ENCODE measurements at regions not wholly inside any gene's neighbourhood (a gene's known extent, or its start where the extent isn't known, plus 50 kb on each side); places are given as distances from the start of the nearest gene placed in this dataset.

- Histone ChIP-seq H3K9me2 (ENCODE audit: insufficient read depth) (no peaks in the 10 kb centered on the region), H3K27ac (ENCODE audit: low read depth, low read length) (no peak overlapping the region), H3K79me2 (ENCODE audit: insufficient read depth, low read length) (no peaks in the 10 kb centered on the region), H3K4me1 (ENCODE audit: control insufficient read depth in 1 of 2, insufficient read depth in 2 of 2, low read length in 2 of 2) (no peaks in the 10 kb centered on the region), H3K4me2 (ENCODE audit: low read length) (no peak overlapping the region), H2AFZ (ENCODE audit: low read depth, low read length, poor library complexity, severe bottlenecking) (no peak overlapping the region), H3K27me3 (ENCODE audit: insufficient read depth, low read length) (no peaks in the 10 kb centered on the region), H3K36me3 (ENCODE audit: control insufficient read depth in 1 of 2, insufficient read depth in 2 of 2, low read length in 2 of 2) (no peaks in the 10 kb centered on the region), H4K20me1 (ENCODE audit: insufficient read depth) (no peaks in the 10 kb centered on the region), H3K9ac (ENCODE audit: low read length) (no peak overlapping the region), H3K4me3 (replicated peaks in 1 of 2; ENCODE audit: low read depth in 1 of 2, low read length in 2 of 2) (no peak overlapping the region), H3K9me3 (ENCODE audit: control insufficient read depth in 1 of 2, insufficient read depth in 1 of 2, low read depth in 1 of 2, low read length in 2 of 2) (peaks cover 22 to 37% of the 10 kb centered on the region in 2 experiments; a peak in 2 of 4 replicates)
- ChIA-PET POLR2A (no interaction called here), CTCF (no interaction called here), RAD21 (ENCODE audit: low non-redundant PET in 1 of 2, low total read pairs in 2 of 2, uncharacterized antibody in 2 of 2, unreplicated experiment in 2 of 2) (no interaction called here)
- no TSS peak for BruUV-seq (replicated peaks)
- no peak for TF ChIP-seq CBX3 (IDR thresholded peaks at IDR 0.05; ENCODE audit: low read depth)
- TF ChIP-seq JUND (IDR thresholded peaks at IDR 0.05) = no peak
- no peak for TF ChIP-seq SRF (IDR thresholded peaks at IDR 0.05; ENCODE audit: low read depth)
- no peak for TF ChIP-seq ZBTB33 (IDR thresholded peaks at IDR 0.05; ENCODE audit: extremely low read depth, insufficient replicate concordance, low read length)
- no peak for TF ChIP-seq EGR1 (IDR thresholded peaks at IDR 0.05; ENCODE audit: low read depth)
- TF ChIP-seq YY1 (IDR thresholded peaks at IDR 0.05; ENCODE audit: extremely low read depth, insufficient replicate concordance, low read depth, low read length) = no peak
- no peak for TF ChIP-seq SP1 (IDR thresholded peaks at IDR 0.05; ENCODE audit: low read depth)
- no peak for TF ChIP-seq POLR2A (IDR thresholded peaks at IDR 0.05; ENCODE audit: borderline replicate concordance, extremely low read depth, insufficient read depth, insufficient read length)
- no peak for TF ChIP-seq ATF3 (IDR thresholded peaks at IDR 0.05)
- TF ChIP-seq ELF1 (IDR thresholded peaks at IDR 0.05; ENCODE audit: borderline replicate concordance, low read depth) = no peak
- no peak for TF ChIP-seq REST (IDR thresholded peaks at IDR 0.05; ENCODE audit: low read depth)
- no peak for TF ChIP-seq EZH2phosphoT487 (IDR thresholded peaks at IDR 0.05; ENCODE audit: borderline replicate concordance)
- no peak for TF ChIP-seq ZNF274 (IDR thresholded peaks at IDR 0.05; ENCODE audit: low read depth, low read length)
- no peak for TF ChIP-seq RAD21 (IDR thresholded peaks at IDR 0.05; ENCODE audit: low read depth)
- no peak for TF ChIP-seq CTCF (IDR thresholded peaks at IDR 0.05 in 2 of 3, conservative IDR thresholded peaks at IDR 0.05 in 1 of 3; ENCODE audit: borderline replicate concordance in 1 of 3, insufficient read depth in 1 of 3, low read depth in 2 of 3, low read length in 2 of 3)
- TF ChIP-seq CEBPB (IDR thresholded peaks at IDR 0.05; ENCODE audit: low read depth) = no peak
- no peak for TF ChIP-seq ZFX (IDR thresholded peaks at IDR 0.05)
- no peak for DNase-seq (ENCODE audit: low read depth, low spot score)
- intact Hi-C loops (cut with micrococcal nuclease) = no loop called here
- no peak for ATAC-seq
Observed at GRCh38 chr13:107480130-107480529, 735.2 kb downstream of the LIG4 start.
